A549 (cell line): ENCODE measurements at regions not wholly inside any gene's neighbourhood (a gene's known extent, or its start where the extent isn't known, plus 50 kb on each side); places are given as distances from the start of the nearest gene placed in this dataset.

ENCODE experiments used
- ATAC-seq, 2 experiments: fragments of 200-7000 bp in 1 of 2; fragments of >200 bp in 1 of 2; cut with Nextera tagmentation in 1 of 2; cut with Tn5 transposase in 1 of 2; 3 replicates each; pipeline versions ENCODE4 v1.8.0 to v1.9.1; 2018 to 2020; ENCODE audit warnings: mild to moderate bottlenecking in 1 of 2, moderate library complexity in 1 of 2
- CTCF ChIA-PET: fragments of 300-600 bp; sonication (Branson Sonifier 250); formaldehyde crosslinking; extraction: SDS; loops from one replicate; lab custom pipeline; 2021; ENCODE audit warnings: antibody characterized with exemption, inconsistent platforms; lab: Yijun Ruan, JAX
- POLR2A ChIA-PET: fragments of 350-600 bp; formaldehyde crosslinking; extraction: SDS; loops from one replicate; lab custom pipeline; 2021; ENCODE audit warnings: antibody characterized with exemption, inconsistent platforms; lab: Yijun Ruan, JAX
- DNase-seq, 2 experiments: peaks; one replicate each; pipeline versions ENCODE4 v3.0.0 to v3.0.0-alpha.2; 2011 to 2016; ENCODE audit warnings: low read depth in 1 of 2, low spot score in 1 of 2
- FAIRE-seq: peaks from 2 replicates; lab custom pipeline; 2011; peaks lifted over from hg19 to GRCh38; lab: Jason Lieb, UNC
- H3K27ac ChIP-seq, 2 experiments: fragments of >200 bp; sonication (Bioruptor Twin); formaldehyde crosslinking; 3 replicates each; pipeline ENCODE4 v1.5.1; 2016 to 2017
- H3K4me1 ChIP-seq: fragments of >200 bp; sonication (Bioruptor Twin); formaldehyde crosslinking; 3 replicates; pipeline ENCODE4 v1.6.1; 2016
- H3K4me2 ChIP-seq: fragments of >200 bp; sonication (Bioruptor Twin); formaldehyde crosslinking; 3 replicates; pipeline ENCODE4 v1.6.1; 2016
- H3K4me3 ChIP-seq: fragments of >200 bp; sonication (Bioruptor Twin); formaldehyde crosslinking; 3 replicates; pipeline ENCODE4 v1.5.1; 2016
- H3K9me3 ChIP-seq: fragments of >200 bp; sonication (Bioruptor Twin); formaldehyde crosslinking; 3 replicates; pipeline ENCODE4 v1.6.1; 2016
- CBX2 ChIP-seq: fragments of 200-600 bp; sonication (generic); IDR thresholded peaks from 2 replicates; pipeline ENCODE4 v1.6.1; 2016; ENCODE audit warnings: low read depth, mild to moderate bottlenecking, borderline replicate concordance
- CBX8 ChIP-seq: fragments of 200-600 bp; sonication (generic); IDR thresholded peaks from 2 replicates; pipeline ENCODE4 v1.6.1; 2016
- CHD2 ChIP-seq: fragments of 150-350 bp; IDR thresholded peaks from 2 replicates; pipeline ENCODE4 v1.6.1; 2014; ENCODE audit warnings: low read length; ENCODE audit not compliant: partially characterized antibody
- EHF ChIP-seq: fragments of 250-450 bp; sonication (Bioruptor Pico); IDR thresholded peaks from 2 replicates; pipeline ENCODE4 v1.5.0; 2020; ENCODE audit warnings: mild to moderate bottlenecking
- ESRRA ChIP-seq: fragments of 150-350 bp; IDR thresholded peaks from 2 replicates; pipeline ENCODE4 v1.6.1; 2014; ENCODE audit warnings: mild to moderate bottlenecking, low read length, borderline replicate concordance
- GATA3 ChIP-seq: IDR thresholded peaks from 2 replicates; pipeline ENCODE4 v1.6.1; 2012; ENCODE audit warnings: borderline replicate concordance
- HDAC2 ChIP-seq: fragments of 200-600 bp; sonication (generic); IDR thresholded peaks from 2 replicates; pipeline ENCODE4 v1.6.1; 2016
- HOXA7 ChIP-seq: fragments of 250-450 bp; sonication (Bioruptor Pico); IDR thresholded peaks from 2 replicates; pipeline ENCODE4 v1.5.0; 2020; ENCODE audit warnings: mild to moderate bottlenecking, moderate library complexity
- HOXB13 ChIP-seq: fragments of 250-450 bp; sonication (Bioruptor Pico); IDR thresholded peaks from 2 replicates; pipeline ENCODE4 v1.5.0; 2020; ENCODE audit warnings: low read depth, mild to moderate bottlenecking, moderate library complexity
- HOXB5 ChIP-seq: fragments of 250-450 bp; sonication (Bioruptor Pico); IDR thresholded peaks from 2 replicates; pipeline ENCODE4 v1.5.0; 2020; ENCODE audit warnings: mild to moderate bottlenecking, moderate library complexity
- JUNB ChIP-seq: fragments of >200 bp; sonication (Bioruptor Twin); formaldehyde crosslinking; IDR thresholded peaks from 2 replicates; pipeline ENCODE4 v1.6.1; 2016
- KDM1A ChIP-seq: fragments of 200-600 bp; sonication (generic); IDR thresholded peaks from 2 replicates; pipeline ENCODE4 v1.6.1; 2016; ENCODE audit warnings: low read depth, mild to moderate bottlenecking
- MAFK ChIP-seq: fragments of 450-650 bp; IDR thresholded peaks from 2 replicates; pipeline ENCODE4 v1.6.1; 2014; ENCODE audit not compliant: partially characterized antibody
- NFE2L2 ChIP-seq: fragments of 150-350 bp; conservative IDR thresholded peaks from 2 replicates; pipeline ENCODE4 v1.6.1; 2014; ENCODE audit warnings: low read length
- POLR2A ChIP-seq: IDR thresholded peaks from 2 replicates; pipeline ENCODE4 v1.6.1; 2012; ENCODE audit warnings: mild to moderate bottlenecking, low read length
- RCOR1 ChIP-seq: fragments of 150-350 bp; IDR thresholded peaks from 2 replicates; pipeline ENCODE4 v1.6.1; 2014; ENCODE audit warnings: antibody characterized with exemption, low read length, low read depth
- RNF2 ChIP-seq: fragments of 200-600 bp; sonication (generic); IDR thresholded peaks from 2 replicates; pipeline ENCODE4 v1.6.1; 2016; ENCODE audit warnings: low read depth, mild to moderate bottlenecking, antibody characterized with exemption, moderate library complexity, borderline replicate concordance
- SMC3 ChIP-seq: fragments of >200 bp; sonication (Bioruptor Twin); formaldehyde crosslinking; IDR thresholded peaks from 3 replicates; pipeline ENCODE4 v1.6.1; 2018; ENCODE audit warnings: inconsistent platforms
- TP53 ChIP-seq: fragments of 250-450 bp; sonication (Bioruptor Pico); IDR thresholded peaks from 2 replicates; pipeline ENCODE4 v1.5.0; 2021; ENCODE audit warnings: mild to moderate bottlenecking, moderate library complexity
- ZC3H11A ChIP-seq: fragments of 450-650 bp; IDR thresholded peaks from 2 replicates; pipeline ENCODE4 v1.6.1; 2014; ENCODE audit warnings: antibody characterized with exemption, mild to moderate bottlenecking
- ZNF302 ChIP-seq: fragments of 250-450 bp; sonication (Bioruptor Pico); IDR thresholded peaks from 2 replicates; pipeline ENCODE4 v1.9.0; 2021; ENCODE audit warnings: inconsistent platforms, mild to moderate bottlenecking, moderate library complexity
- WGBS: methylation state at CpG from one replicate; pipeline ENCODE4 v1.1.6; 2017; ENCODE audit errors: missing lambda C conversion rate; 5-methylcytosine and 5-hydroxymethylcytosine counted together
- TF ChIP-seq, protein P1 (sequence below): IDR thresholded peaks from 2 replicates; pipeline ENCODE4 v1.6.1; 2012
- TF ChIP-seq, protein P2 (sequence below): fragments of >200 bp; sonication (Bioruptor Twin); formaldehyde crosslinking; IDR thresholded peaks from 3 replicates; pipeline ENCODE4 v1.5.1; 2016
- TF ChIP-seq, protein P3 (sequence below): fragments of 250-450 bp; sonication (Bioruptor Pico); IDR thresholded peaks from 2 replicates; pipeline ENCODE4 v1.5.0; 2020; ENCODE audit warnings: low read depth, mild to moderate bottlenecking, moderate library complexity
- TF ChIP-seq, protein P4 (sequence below): IDR thresholded peaks from 2 replicates; pipeline ENCODE4 v1.6.1; 2012; ENCODE audit warnings: low read depth, borderline replicate concordance
- TF ChIP-seq, protein P5 (sequence below): fragments of >200 bp; sonication (Bioruptor Twin); formaldehyde crosslinking; IDR thresholded peaks from 2 replicates; pipeline ENCODE4 v1.6.1; 2016

DNA sequence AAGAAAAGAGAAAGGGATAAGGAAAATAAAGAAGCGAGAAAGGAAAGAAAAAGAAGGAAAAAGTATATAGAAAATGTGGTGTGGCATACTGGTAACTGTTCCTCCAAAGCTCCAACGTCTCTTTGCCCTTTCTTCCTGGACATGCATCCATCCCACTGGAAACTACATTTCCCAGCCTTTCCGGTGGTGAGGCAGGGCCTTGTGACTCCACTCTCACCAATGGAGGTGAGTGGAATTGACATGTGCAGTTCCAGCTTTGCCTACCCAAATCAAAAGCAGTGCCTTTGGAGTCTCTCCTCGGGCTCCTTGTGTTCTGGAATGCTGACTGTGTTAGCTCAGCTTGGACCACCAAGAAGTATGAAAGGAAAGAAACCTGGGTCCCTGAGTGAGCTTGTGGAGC lies 161.2 kb downstream of the KCNA5 start:
- DNase-seq, result no peak
- no peaks in the 10 kb centered on the region for H3K9me3 ChIP-seq
- ChIA-PET CTCF (interaction anchor here (1.2 kb wide), 1 partner anchor 11 kb away, joined by 3 read pairs; no protein-coding TSS in a partner anchor), POLR2A (no interaction called here)
- no peaks in the 10 kb centered on the region for H3K4me1 ChIP-seq
- 5% methylated on average over 4 of the region's 4 CpGs for WGBS
- no peak for TF ChIP-seq GATA3
- no peak for TF ChIP-seq HOXA7 (CRISPR knock-in tag)
- TF ChIP-seq SMC3, result no peak
- TF ChIP-seq, protein P1, sequence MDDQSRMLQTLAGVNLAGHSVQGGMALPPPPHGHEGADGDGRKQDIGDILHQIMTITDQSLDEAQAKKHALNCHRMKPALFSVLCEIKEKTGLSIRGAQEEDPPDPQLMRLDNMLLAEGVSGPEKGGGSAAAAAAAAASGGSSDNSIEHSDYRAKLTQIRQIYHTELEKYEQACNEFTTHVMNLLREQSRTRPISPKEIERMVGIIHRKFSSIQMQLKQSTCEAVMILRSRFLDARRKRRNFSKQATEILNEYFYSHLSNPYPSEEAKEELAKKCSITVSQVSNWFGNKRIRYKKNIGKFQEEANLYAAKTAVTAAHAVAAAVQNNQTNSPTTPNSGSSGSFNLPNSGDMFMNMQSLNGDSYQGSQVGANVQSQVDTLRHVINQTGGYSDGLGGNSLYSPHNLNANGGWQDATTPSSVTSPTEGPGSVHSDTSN, result no peak
- TF ChIP-seq RCOR1, result no peak
- TF ChIP-seq, protein P2, sequence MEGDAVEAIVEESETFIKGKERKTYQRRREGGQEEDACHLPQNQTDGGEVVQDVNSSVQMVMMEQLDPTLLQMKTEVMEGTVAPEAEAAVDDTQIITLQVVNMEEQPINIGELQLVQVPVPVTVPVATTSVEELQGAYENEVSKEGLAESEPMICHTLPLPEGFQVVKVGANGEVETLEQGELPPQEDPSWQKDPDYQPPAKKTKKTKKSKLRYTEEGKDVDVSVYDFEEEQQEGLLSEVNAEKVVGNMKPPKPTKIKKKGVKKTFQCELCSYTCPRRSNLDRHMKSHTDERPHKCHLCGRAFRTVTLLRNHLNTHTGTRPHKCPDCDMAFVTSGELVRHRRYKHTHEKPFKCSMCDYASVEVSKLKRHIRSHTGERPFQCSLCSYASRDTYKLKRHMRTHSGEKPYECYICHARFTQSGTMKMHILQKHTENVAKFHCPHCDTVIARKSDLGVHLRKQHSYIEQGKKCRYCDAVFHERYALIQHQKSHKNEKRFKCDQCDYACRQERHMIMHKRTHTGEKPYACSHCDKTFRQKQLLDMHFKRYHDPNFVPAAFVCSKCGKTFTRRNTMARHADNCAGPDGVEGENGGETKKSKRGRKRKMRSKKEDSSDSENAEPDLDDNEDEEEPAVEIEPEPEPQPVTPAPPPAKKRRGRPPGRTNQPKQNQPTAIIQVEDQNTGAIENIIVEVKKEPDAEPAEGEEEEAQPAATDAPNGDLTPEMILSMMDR, result no peak
- no peak for TF ChIP-seq POLR2A
- TF ChIP-seq HOXB5 (CRISPR knock-in tag), result no peak
- no peak for TF ChIP-seq CBX8
- no peak for TF ChIP-seq RNF2
- TF ChIP-seq JUNB, result no peak
- no peak for TF ChIP-seq HOXB13 (CRISPR knock-in tag)
- TF ChIP-seq, protein P3, sequence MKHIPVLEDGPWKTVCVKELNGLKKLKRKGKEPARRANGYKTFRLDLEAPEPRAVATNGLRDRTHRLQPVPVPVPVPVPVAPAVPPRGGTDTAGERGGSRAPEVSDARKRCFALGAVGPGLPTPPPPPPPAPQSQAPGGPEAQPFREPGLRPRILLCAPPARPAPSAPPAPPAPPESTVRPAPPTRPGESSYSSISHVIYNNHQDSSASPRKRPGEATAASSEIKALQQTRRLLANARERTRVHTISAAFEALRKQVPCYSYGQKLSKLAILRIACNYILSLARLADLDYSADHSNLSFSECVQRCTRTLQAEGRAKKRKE, result no peak
- no peak for TF ChIP-seq HDAC2
- no peak for TF ChIP-seq CHD2
- TF ChIP-seq MAFK, result no peak
- TF ChIP-seq CBX2, result no peak
- no peak for TF ChIP-seq ZNF302 (CRISPR knock-in tag)
- no peak for TF ChIP-seq TP53
- TF ChIP-seq ZC3H11A, result no peak
- H3K4me3 ChIP-seq, result no peak overlapping the region
- FAIRE-seq, result no peak
- H3K27ac ChIP-seq, result no peak overlapping the region
- ATAC-seq, result no peak
- no peak overlapping the region for H3K4me2 ChIP-seq

DNA sequence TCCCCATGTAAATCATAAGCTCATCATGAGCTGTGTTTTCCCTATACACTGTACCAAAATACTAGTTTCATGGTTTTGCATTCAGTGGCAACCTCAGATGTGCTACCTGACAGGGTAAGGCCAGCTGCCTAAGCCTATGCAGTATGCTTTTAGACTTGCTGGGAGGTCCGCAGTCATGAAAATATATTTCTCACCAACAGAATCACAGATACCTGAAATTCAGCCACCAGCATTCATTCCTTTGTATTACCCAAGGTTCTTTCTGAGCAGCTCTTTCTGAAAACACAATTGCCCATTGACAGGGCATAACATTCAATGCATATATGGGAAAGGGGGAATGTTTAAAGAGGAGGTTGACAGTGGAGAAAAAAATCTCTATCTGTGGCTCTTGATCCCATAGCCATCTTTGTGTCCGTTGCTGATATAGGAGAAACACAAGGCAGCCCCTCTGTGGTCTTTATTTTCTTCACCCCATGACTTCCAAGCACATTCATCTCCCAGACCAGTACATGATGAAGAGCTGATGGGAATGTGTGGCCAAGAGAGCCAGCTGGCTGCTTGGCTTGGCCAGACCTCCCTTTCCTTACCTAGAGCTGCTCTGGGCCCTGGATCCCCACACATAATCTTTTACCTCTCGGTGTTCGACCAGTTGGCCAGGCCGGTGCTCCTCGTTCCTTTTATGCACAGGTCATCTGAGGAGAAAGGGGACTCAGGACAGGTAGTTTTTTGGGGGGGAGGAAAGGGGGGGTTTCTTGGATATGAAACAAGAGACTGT lies 162.9 kb downstream of the KCNA5 start:
- Histone ChIP-seq H3K4me3 (no peak overlapping the region), H3K4me2 (no peak overlapping the region), H3K9me3 (no peaks in the 10 kb centered on the region), H3K27ac (no peak overlapping the region), H3K4me1 (no peaks in the 10 kb centered on the region)
- DNase-seq (no peak), ATAC-seq (no peak), FAIRE-seq (no peak)
- no peak for TF ChIP-seq EHF
- TF ChIP-seq KDM1A, result no peak
- TF ChIP-seq ESRRA, result no peak
- no peak for TF ChIP-seq TP53
- TF ChIP-seq, protein P4, sequence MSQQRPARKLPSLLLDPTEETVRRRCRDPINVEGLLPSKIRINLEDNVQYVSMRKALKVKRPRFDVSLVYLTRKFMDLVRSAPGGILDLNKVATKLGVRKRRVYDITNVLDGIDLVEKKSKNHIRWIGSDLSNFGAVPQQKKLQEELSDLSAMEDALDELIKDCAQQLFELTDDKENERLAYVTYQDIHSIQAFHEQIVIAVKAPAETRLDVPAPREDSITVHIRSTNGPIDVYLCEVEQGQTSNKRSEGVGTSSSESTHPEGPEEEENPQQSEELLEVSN, result no peak
- TF ChIP-seq, protein P5, sequence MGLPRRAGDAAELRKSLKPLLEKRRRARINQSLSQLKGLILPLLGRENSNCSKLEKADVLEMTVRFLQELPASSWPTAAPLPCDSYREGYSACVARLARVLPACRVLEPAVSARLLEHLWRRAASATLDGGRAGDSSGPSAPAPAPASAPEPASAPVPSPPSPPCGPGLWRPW, result no peak
- no peak for TF ChIP-seq GATA3
- TF ChIP-seq ZNF302 (CRISPR knock-in tag), result no peak
- TF ChIP-seq CBX8, result no peak
- no peak for TF ChIP-seq NFE2L2
- TF ChIP-seq, protein P2, result no peak
- 25% methylated on average over 6 of the region's 6 CpGs for WGBS
- POLR2A ChIA-PET, result no interaction called here
- CTCF ChIA-PET, result interaction anchor here (0.7 kb wide), 1 partner anchor 152 kb away, joined by 3 read pairs; no protein-coding TSS in a partner anchor
